Left ventricle myocardium inferior (tissue), 1 donor: ENCODE measurements at regions not wholly inside any gene's neighbourhood (a gene's known extent, or its start where the extent isn't known, plus 50 kb on each side); places are given as distances from the start of the nearest gene placed in this dataset.

Source experiments
- DNase-seq: peaks from one replicate; pipeline ENCODE4 v3.0.0-alpha.2; 2020
- H3K27ac ChIP-seq: fragments of 200-600 bp; replicated peaks from 2 replicates; pipeline ENCODE4 v1.8.0; 2021
- H3K27me3 ChIP-seq: fragments of 200-600 bp; 2 replicates; pipeline ENCODE4 v1.8.0; 2021; ENCODE audit warnings: low read depth
- H3K36me3 ChIP-seq: fragments of 200-600 bp; 2 replicates; pipeline ENCODE4 v1.8.0; 2021
- H3K4me1 ChIP-seq: fragments of 200-600 bp; 2 replicates; pipeline ENCODE4 v1.8.0; 2021
- H3K4me3 ChIP-seq: fragments of 200-600 bp; 2 replicates; pipeline ENCODE4 v1.8.0; 2021; ENCODE audit warnings: mild to moderate bottlenecking, moderate library complexity
- H3K9me3 ChIP-seq: fragments of 200-600 bp; replicated peaks from 2 replicates; pipeline ENCODE4 v1.8.0; 2021
- intact Hi-C: fragments of 100-400 bp; cut with micrococcal nuclease; formaldehyde crosslinking; loops from one replicate; pipeline ENCODE4 v1.11.0; 2022
- TF ChIP-seq, protein P1 (sequence below): fragments of 200-600 bp; IDR thresholded peaks from 2 replicates; pipeline ENCODE4 v1.8.0; 2021; ENCODE audit warnings: antibody characterized with exemption, mild to moderate bottlenecking, borderline replicate concordance
- donor health status: DM: no; HTN: yes; CAD: no; lungs with severe emphysema.

DNA sequence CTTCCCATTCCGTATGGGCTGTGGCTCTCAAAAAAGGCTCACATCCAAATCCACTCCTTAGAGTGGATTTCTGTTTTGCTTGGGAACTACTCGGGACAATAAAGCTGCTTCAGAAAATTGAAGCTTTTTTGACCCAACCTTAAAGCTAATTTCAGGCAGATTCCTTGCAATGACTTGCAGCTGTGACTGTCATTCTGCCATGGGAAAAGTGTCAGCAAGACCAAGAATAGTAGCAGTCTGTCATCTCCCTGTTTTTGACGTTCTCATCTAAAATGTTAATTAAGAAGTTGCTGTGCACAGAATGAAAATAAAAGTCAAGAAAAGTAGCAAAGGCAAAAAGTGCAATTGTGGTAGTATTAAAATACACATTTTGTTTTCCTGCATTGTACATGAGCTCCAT lies 304.7 kb downstream of the COG6 start:
- DNase-seq = no peak
- H3K36me3 ChIP-seq = no peaks in the 10 kb centered on the region
- H3K27me3 ChIP-seq = no peaks in the 10 kb centered on the region
- no peak overlapping the region for H3K4me3 ChIP-seq
- H3K9me3 ChIP-seq = no peaks in the 10 kb centered on the region
- intact Hi-C loops = no loop called here
- H3K4me1 ChIP-seq = no peaks in the 10 kb centered on the region
- TF ChIP-seq, protein P1, sequence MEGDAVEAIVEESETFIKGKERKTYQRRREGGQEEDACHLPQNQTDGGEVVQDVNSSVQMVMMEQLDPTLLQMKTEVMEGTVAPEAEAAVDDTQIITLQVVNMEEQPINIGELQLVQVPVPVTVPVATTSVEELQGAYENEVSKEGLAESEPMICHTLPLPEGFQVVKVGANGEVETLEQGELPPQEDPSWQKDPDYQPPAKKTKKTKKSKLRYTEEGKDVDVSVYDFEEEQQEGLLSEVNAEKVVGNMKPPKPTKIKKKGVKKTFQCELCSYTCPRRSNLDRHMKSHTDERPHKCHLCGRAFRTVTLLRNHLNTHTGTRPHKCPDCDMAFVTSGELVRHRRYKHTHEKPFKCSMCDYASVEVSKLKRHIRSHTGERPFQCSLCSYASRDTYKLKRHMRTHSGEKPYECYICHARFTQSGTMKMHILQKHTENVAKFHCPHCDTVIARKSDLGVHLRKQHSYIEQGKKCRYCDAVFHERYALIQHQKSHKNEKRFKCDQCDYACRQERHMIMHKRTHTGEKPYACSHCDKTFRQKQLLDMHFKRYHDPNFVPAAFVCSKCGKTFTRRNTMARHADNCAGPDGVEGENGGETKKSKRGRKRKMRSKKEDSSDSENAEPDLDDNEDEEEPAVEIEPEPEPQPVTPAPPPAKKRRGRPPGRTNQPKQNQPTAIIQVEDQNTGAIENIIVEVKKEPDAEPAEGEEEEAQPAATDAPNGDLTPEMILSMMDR = no peak
- H3K27ac ChIP-seq = no peak overlapping the region

DNA sequence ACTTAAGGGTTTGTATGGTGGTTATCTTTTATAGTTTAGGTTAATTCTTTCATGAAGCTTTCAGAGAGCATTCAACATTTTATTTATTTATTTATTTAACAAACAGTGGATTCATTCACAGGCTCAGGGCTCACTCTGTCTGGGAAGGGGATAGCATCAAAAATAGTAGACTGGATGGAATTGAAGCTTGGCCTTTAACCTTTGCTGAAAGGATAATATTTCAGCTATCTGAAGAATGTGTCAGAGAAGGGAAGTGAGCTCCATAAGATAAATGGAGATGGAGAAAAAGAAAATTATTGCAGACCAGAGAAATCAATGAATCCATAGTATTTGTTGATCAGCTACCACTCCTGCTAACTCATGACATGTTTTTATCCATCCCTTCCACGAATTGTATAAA lies 305.6 kb downstream of the COG6 start:
- TF ChIP-seq, protein P1 = no peak
- Histone ChIP-seq H3K27ac (no peak overlapping the region), H3K27me3 (no peaks in the 10 kb centered on the region), H3K36me3 (no peaks in the 10 kb centered on the region), H3K4me1 (no peaks in the 10 kb centered on the region), H3K4me3 (no peak overlapping the region), H3K9me3 (no peaks in the 10 kb centered on the region)
- no peak for DNase-seq
- intact Hi-C loops = no loop called here

DNA sequence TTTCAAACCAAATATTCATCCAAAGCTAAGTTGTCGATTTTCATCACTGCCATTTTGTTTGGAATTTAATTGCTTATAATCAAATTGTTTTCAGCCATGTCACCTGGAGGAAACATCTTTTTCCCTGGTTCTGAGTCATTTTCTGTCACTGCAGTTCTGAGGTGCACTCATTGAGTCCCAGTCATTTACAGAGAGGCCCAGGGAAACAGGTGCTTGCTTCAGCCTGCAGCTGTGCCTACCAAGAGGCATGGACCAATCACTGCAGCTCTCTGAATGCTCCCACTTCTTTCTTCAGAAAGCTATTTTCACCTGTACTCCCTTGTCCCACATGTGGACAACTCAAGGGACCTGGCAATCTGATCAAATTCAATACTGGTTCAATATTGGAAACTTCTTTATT lies 308.1 kb downstream of the COG6 start:
- Histone ChIP-seq H3K27ac (no peak overlapping the region), H3K9me3 (no peaks in the 10 kb centered on the region), H3K36me3 (no peaks in the 10 kb centered on the region), H3K4me3 (no peak overlapping the region), H3K4me1 (no peaks in the 10 kb centered on the region), H3K27me3 (no peaks in the 10 kb centered on the region)
- intact Hi-C loops = no loop called here
- no peak for DNase-seq
- TF ChIP-seq, protein P1 = no peak

- no peak for DNase-seq
- Histone ChIP-seq H3K9me3 (no peaks in the 10 kb centered on the region), H3K4me3 (no peak overlapping the region), H3K27me3 (no peaks in the 10 kb centered on the region), H3K36me3 (no peaks in the 10 kb centered on the region), H3K4me1 (no peaks in the 10 kb centered on the region), H3K27ac (no peak overlapping the region)
- intact Hi-C loops = no loop called here
- TF ChIP-seq, protein P1 = no peak
Observed at GRCh38 chr13:39965309-39965708, 309.8 kb downstream of the COG6 start.

GRCh38 chr13:39967199-39967959 lies 311.9 kb downstream of the COG6 start:
- no peak for DNase-seq

More at GRCh38 chr13:39967199-39967959, 311.9 kb downstream of the COG6 start:
- no peaks in the 10 kb centered on the region for H3K36me3 ChIP-seq
- TF ChIP-seq, protein P1 = no peak
- intact Hi-C loops = no loop called here
- no peaks in the 10 kb centered on the region for H3K9me3 ChIP-seq
- H3K27ac ChIP-seq = no peak overlapping the region
- no peaks in the 10 kb centered on the region for H3K27me3 ChIP-seq
- H3K4me3 ChIP-seq = no peak overlapping the region
- no peaks in the 10 kb centered on the region for H3K4me1 ChIP-seq
